GM23338 (cell line): ENCODE measurements at regions not wholly inside any gene's neighbourhood (a gene's known extent, or its start where the extent isn't known, plus 50 kb on each side); places are given as distances from the start of the nearest gene placed in this dataset.

Source experiments
- ATAC-seq: fragments of 200-7000 bp; cut with Tn5 transposase; 3 replicates; pipeline ENCODE4 v1.9.1; 2020
- DNase-seq: peaks from one replicate; pipeline ENCODE4 v3.0.0-alpha.2; 2015; ENCODE audit warnings: low spot score
- H2AFZ ChIP-seq: fragments of 200-600 bp; sonication (generic); 2 replicates; pipeline ENCODE4 v1.8.0; 2016; ENCODE audit warnings: antibody characterized with exemption, mild to moderate bottlenecking, moderate library complexity
- H3F3A ChIP-seq: fragments of 200-600 bp; sonication (generic); replicated peaks from 2 replicates; pipeline ENCODE4 v1.8.0; 2017; ENCODE audit warnings: antibody characterized with exemption, mixed run types, low read depth
- H3K27ac ChIP-seq: fragments of 200-600 bp; sonication (generic); 2 replicates; pipeline ENCODE4 v1.6.1; 2016; ENCODE audit warnings: low read depth
- H3K27me3 ChIP-seq: fragments of 200-600 bp; sonication (generic); 2 replicates; pipeline ENCODE4 v1.8.0; 2016; ENCODE audit warnings: mild to moderate bottlenecking, mixed run types, moderate library complexity; ENCODE audit not compliant: insufficient read depth
- H3K36me3 ChIP-seq: fragments of 200-600 bp; sonication (generic); 2 replicates; pipeline ENCODE4 v1.8.0; 2016; ENCODE audit warnings: mild to moderate bottlenecking; ENCODE audit not compliant: insufficient read depth
- H3K4me1 ChIP-seq: fragments of 200-600 bp; sonication (generic); 2 replicates; pipeline ENCODE4 v1.8.0; 2016; ENCODE audit warnings: mild to moderate bottlenecking, moderate library complexity; ENCODE audit not compliant: insufficient read depth
- H3K4me2 ChIP-seq: fragments of 200-600 bp; sonication (generic); 2 replicates; pipeline ENCODE4 v1.7.1; 2017; ENCODE audit warnings: mixed run types
- H3K4me3 ChIP-seq: fragments of 200-600 bp; sonication (generic); 2 replicates; pipeline ENCODE4 v1.6.1; 2016; ENCODE audit warnings: mixed run types
- H3K79me2 ChIP-seq: fragments of 200-600 bp; sonication (generic); replicated peaks from 2 replicates; pipeline ENCODE4 v1.8.0; 2017; ENCODE audit warnings: mild to moderate bottlenecking; ENCODE audit not compliant: insufficient read depth
- H3K9me2 ChIP-seq: fragments of 200-600 bp; sonication (generic); 2 replicates; pipeline ENCODE4 v1.8.0; 2017; ENCODE audit not compliant: insufficient read depth
- H4K20me1 ChIP-seq: fragments of 200-600 bp; sonication (generic); replicated peaks from 2 replicates; pipeline ENCODE4 v1.8.0; 2017; ENCODE audit warnings: mild to moderate bottlenecking; ENCODE audit not compliant: insufficient read depth
- H3K27ac Mint-ChIP-seq: 2 replicates; pipeline ENCODE4 v1.8.0; 2020; ENCODE audit warnings: inconsistent platforms, mild to moderate bottlenecking, moderate library complexity, mixed read lengths
- H3K27me3 Mint-ChIP-seq: 3 replicates; pipeline ENCODE4 v1.8.0; 2022; ENCODE audit warnings: low read depth, mild to moderate bottlenecking, moderate library complexity, mixed read lengths, inconsistent platforms; ENCODE audit not compliant: insufficient read depth, poor library complexity
- H3K36me3 Mint-ChIP-seq: 3 replicates; pipeline ENCODE4 v1.8.0; 2021; ENCODE audit warnings: low read depth, mild to moderate bottlenecking, inconsistent platforms, moderate library complexity, mixed read lengths
- H3K4me1 Mint-ChIP-seq: 3 replicates; pipeline ENCODE4 v1.8.0; 2020; ENCODE audit warnings: mild to moderate bottlenecking, inconsistent platforms, mixed read lengths
- H3K4me3 Mint-ChIP-seq: 3 replicates; pipeline ENCODE4 v1.8.0; 2021; ENCODE audit warnings: moderate library complexity, mild to moderate bottlenecking, inconsistent platforms, mixed read lengths
- H3K9me3 Mint-ChIP-seq: 3 replicates; pipeline ENCODE4 v1.8.0; 2020; ENCODE audit warnings: moderate library complexity, mild to moderate bottlenecking, inconsistent platforms, mixed read lengths
- CTCF ChIP-seq, 2 experiments: fragments of 200-600 bp in 1 of 2; sonication (generic) in 1 of 2; conservative IDR thresholded peaks; 2 replicates each; pipeline versions ENCODE4 v1.5.1 to v1.6.1; 2016 to 2017; ENCODE audit warnings: antibody characterized with exemption in 2 of 2, low read depth in 2 of 2, mild to moderate bottlenecking in 2 of 2, moderate library complexity in 1 of 2
- EZH2phosphoT487 ChIP-seq: fragments of 200-600 bp; sonication (generic); IDR thresholded peaks from one replicate; pipeline ENCODE4 v1.8.1; 2018; ENCODE audit warnings: antibody characterized with exemption; ENCODE audit not compliant: unreplicated experiment
- JUNB ChIP-seq: IDR thresholded peaks from one replicate; pipeline ENCODE4 v1.6.1; 2016; ENCODE audit warnings: antibody characterized with exemption; ENCODE audit not compliant: unreplicated experiment
- NANOG ChIP-seq: IDR thresholded peaks from 2 replicates; pipeline ENCODE4 v1.6.1; 2016; ENCODE audit warnings: antibody characterized with exemption, borderline replicate concordance
- REST ChIP-seq: IDR thresholded peaks from one replicate; pipeline ENCODE4 v1.6.1; 2018; ENCODE audit warnings: antibody characterized with exemption; ENCODE audit not compliant: unreplicated experiment
- STAT1 ChIP-seq: IDR thresholded peaks from one replicate; pipeline ENCODE4 v1.6.1; 2016; ENCODE audit warnings: antibody characterized with exemption; ENCODE audit not compliant: unreplicated experiment

GRCh38 chr2:220703279-220703678 is 868.8 kb downstream of the EPHA4 start (continued):
- TF ChIP-seq REST (no peak), NANOG (no peak)

GRCh38 chr2:220704081-220704480 is 868.0 kb downstream of the EPHA4 start:
- no peak overlapping the region for H3K4me3 Mint-ChIP-seq
- Histone ChIP-seq H3K4me2 (no peak overlapping the region), H2AFZ (no peak overlapping the region), H3K36me3 (no peaks in the 10 kb centered on the region), H3K4me3 (no peak overlapping the region), H3K9me2 (no peaks in the 10 kb centered on the region; the same call in none of the 2 replicates), H3K4me1 (no peaks in the 10 kb centered on the region), H3K79me2 (no peaks in the 10 kb centered on the region), H4K20me1 (no peaks in the 10 kb centered on the region), H3F3A (no peaks in the 10 kb centered on the region), H3K27me3 (no peaks in the 10 kb centered on the region), H3K27ac (no peak overlapping the region)
- peaks cover 6% of the 10 kb centered on the region; the same call in 1 of the 3 replicates for H3K4me1 Mint-ChIP-seq
- no peak for ATAC-seq
- peaks cover 8% of the 10 kb centered on the region; the same call in 2 of the 3 replicates for H3K9me3 Mint-ChIP-seq
- peaks cover 5% of the 10 kb centered on the region; the same call in 2 of the 3 replicates for H3K36me3 Mint-ChIP-seq
- no peak for DNase-seq
- no peak overlapping the region for H3K27ac Mint-ChIP-seq
- no peaks in the 10 kb centered on the region for H3K27me3 Mint-ChIP-seq
- TF ChIP-seq JUNB (no peak), NANOG (no peak), EZH2phosphoT487 (no peak), CTCF (conservative IDR thresholded peaks at IDR 0.05; ENCODE audit: low read depth in 2 of 2) (no peak)

- Histone ChIP-seq H3K27me3 (no peaks in the 10 kb centered on the region), H3K4me2 (no peak overlapping the region), H3K4me1 (0 out of 2 replicates have a peak, but pooled peaks cover 3% of the 10 kb centered on the region), H3F3A (no peaks in the 10 kb centered on the region), H3K9me2 (no peaks in the 10 kb centered on the region; the same call in none of the 2 replicates), H3K4me3 (no peak overlapping the region), H3K79me2 (no peaks in the 10 kb centered on the region), H3K36me3 (no peaks in the 10 kb centered on the region), H3K27ac (no peak overlapping the region), H2AFZ (no peak overlapping the region), H4K20me1 (no peaks in the 10 kb centered on the region)
- H3K36me3 Mint-ChIP-seq: peaks cover 5% of the 10 kb centered on the region; the same call in 2 of the 3 replicates
- peaks cover 13% of the 10 kb centered on the region; the same call in 2 of the 3 replicates for H3K4me1 Mint-ChIP-seq
- H3K27me3 Mint-ChIP-seq: no peaks in the 10 kb centered on the region
- no peak overlapping the region for H3K4me3 Mint-ChIP-seq
- ATAC-seq: no peak
- no peak overlapping the region for H3K27ac Mint-ChIP-seq
- no peak for DNase-seq
- peaks cover 8% of the 10 kb centered on the region; the same call in 2 of the 3 replicates for H3K9me3 Mint-ChIP-seq
- TF ChIP-seq STAT1 (no peak), JUNB (no peak)
Observed at GRCh38 chr2:220704810-220705209, 867.3 kb downstream of the EPHA4 start.
